T47D (cell line): ENCODE measurements at regions not wholly inside any gene's neighbourhood (a gene's known extent, or its start where the extent isn't known, plus 50 kb on each side); places are given as distances from the start of the nearest gene placed in this dataset.
A peak's percentile ranks its signal among the peaks of the same experiment; 100 is the strongest.
"Not testable (repeated sequence)": the region's sequence is repeated elsewhere in the genome, so short reads cannot be mapped to it uniquely, and the experiment has no call there.

Experiments used
- DNase-seq, 2 experiments: peaks; one replicate each; pipeline versions ENCODE4 v3.0.0 to v3.0.0-alpha.2; 2011 to 2012; ENCODE audit warnings: low read depth in 1 of 2, low spot score in 1 of 2
- JUND ChIP-seq: IDR thresholded peaks from 2 replicates; pipeline ENCODE4 v1.6.1; 2012; ENCODE audit warnings: low read depth
- in situ Hi-C: cut with HindIII; loops from 2 replicates; pipeline ENCODE4 v1.10.0; 2016; ENCODE audit warnings: low sequenced_read_pairs, low pct_unique_long_range_greater_than_20kb

- DNase-seq = peak in 1 of 2 experiments; percentile 34
- in situ Hi-C loops = no loop called here
- no peak for TF ChIP-seq JUND
Observed at GRCh38 chr10:5576780-5577624, 52.2 kb downstream of the CALML3 start.

- in situ Hi-C loops, DNase-seq: not testable (repeated sequence)
Observed at GRCh38 chr10:5580038-5580428, 55.3 kb downstream of the CALML3 start.

- DNase-seq = no peak
- no peak for TF ChIP-seq JUND
- in situ Hi-C loops = no loop called here
Observed at GRCh38 chr10:5581670-5582566, 57.2 kb downstream of the CALML3 start.

GRCh38 chr10:5582736-5583135 is 58.0 kb downstream of the CALML3 start:
- TF ChIP-seq JUND = no peak
- in situ Hi-C loops = no loop called here
- no peak for DNase-seq

- no peak for TF ChIP-seq JUND
- in situ Hi-C loops = no loop called here
- DNase-seq = peak in 1 of 2 experiments; percentile 80
Observed at GRCh38 chr10:5583525-5584175, 58.9 kb downstream of the CALML3 start.

- no peak for TF ChIP-seq JUND
- in situ Hi-C loops = no loop called here
- DNase-seq = peak in 1 of 2 experiments; percentile 38
Observed at GRCh38 chr10:5584895-5585516, 60.2 kb downstream of the CALML3 start.

GRCh38 chr10:5585517-5586206 is 60.9 kb downstream of the CALML3 start:
- no peak for DNase-seq
- in situ Hi-C loops = no loop called here
- no peak for TF ChIP-seq JUND

GRCh38 chr10:5587151-5588079 is 62.7 kb downstream of the CALML3 start:
- TF ChIP-seq JUND = no peak
- in situ Hi-C loops = no loop called here
- no peak for DNase-seq

GRCh38 chr10:5588080-5588453 is 63.3 kb downstream of the CALML3 start:
- in situ Hi-C loops = no loop called here
- DNase-seq = no peak
- no peak for TF ChIP-seq JUND

GRCh38 chr10:5588603-5589002 is 63.8 kb downstream of the CALML3 start:
- no peak for DNase-seq
- in situ Hi-C loops = no loop called here
- TF ChIP-seq JUND = no peak
